Left lung (tissue), 4 donors: ENCODE measurements at regions not wholly inside any gene's neighbourhood (a gene's known extent, or its start where the extent isn't known, plus 50 kb on each side); places are given as distances from the start of the nearest gene placed in this dataset.

Experiments used
- ATAC-seq: fragments of 200-7000 bp; cut with Tn5 transposase; one replicate; pipeline ENCODE4 v1.9.1; 2020; ENCODE audit warnings: moderate library complexity
- DNase-seq, 4 donors: peaks; one replicate each; pipeline ENCODE4 v3.0.0-alpha.2; 2013 to 2020
- H3K27ac ChIP-seq, 2 donors: fragments of 200-600 bp; sonication (generic) in 1 of 2; one replicate each; pipeline versions ENCODE4 v1.5.0 to v1.8.0; 2020 to 2021
- H3K27me3 ChIP-seq, 2 donors: fragments of 200-600 bp; sonication (generic) in 1 of 2; one replicate each; pipeline versions ENCODE4 v1.5.0 to v1.8.0; 2020 to 2021
- H3K36me3 ChIP-seq, 2 donors: fragments of 200-600 bp; sonication (generic) in 1 of 2; one replicate each; pipeline versions ENCODE4 v1.5.0 to v1.8.0; 2020 to 2021
- H3K4me1 ChIP-seq, 2 donors: fragments of 200-600 bp; one replicate each; pipeline ENCODE4 v1.8.0; 2021
- H3K4me3 ChIP-seq, 2 donors: fragments of 200-600 bp; sonication (generic) in 1 of 2; one replicate each; pipeline versions ENCODE4 v1.5.0 to v1.8.0; 2020 to 2021; ENCODE audit warnings: mild to moderate bottlenecking in 1 of 2
- H3K9me3 ChIP-seq, 2 donors: fragments of 200-600 bp; sonication (generic) in 1 of 2; one replicate each; pipeline versions ENCODE4 v1.5.0 to v1.8.0; 2020 to 2021
- CTCF ChIP-seq, 2 donors: fragments of 200-600 bp; sonication (generic) in 1 of 2; IDR thresholded peaks; one replicate each; pipeline versions ENCODE4 v1.5.0 to v1.8.0; 2021; ENCODE audit warnings: antibody characterized with exemption in 2 of 2
- intact Hi-C, 2 donors: fragments of 100-400 bp; cut with DNase I; formaldehyde crosslinking; loops; one replicate each; pipeline versions ENCODE4 v1.11.2 to v1.14.2; 2022
- donor health status: DM: no; HTN: yes; CAD: no.
- donor health status: DM: no; HTN: no; CAD: no.

- no peak for ATAC-seq
- intact Hi-C loops, result no loop called here
- Histone ChIP-seq H3K36me3 (no peaks in the 10 kb centered on the region), H3K4me3 (no peak overlapping the region), H3K27ac (no peak overlapping the region), H3K9me3 (peaks cover 0 to 6% of the 10 kb centered on the region in 2 donors), H3K4me1 (no peaks in the 10 kb centered on the region), H3K27me3 (no peaks in the 10 kb centered on the region)
- no peak for DNase-seq
- no peak for TF ChIP-seq CTCF (IDR thresholded peaks at IDR 0.05)
These were observed 312.0 kb upstream of the ETAA1 start for GRCh38 chr2:67085146-67085545.

- DNase-seq, result no peak
- Histone ChIP-seq H3K9me3 (no peaks in the 10 kb centered on the region), H3K27me3 (no peaks in the 10 kb centered on the region), H3K4me1 (no peaks in the 10 kb centered on the region), H3K36me3 (no peaks in the 10 kb centered on the region), H3K27ac (no peak overlapping the region), H3K4me3 (no peak overlapping the region)
- intact Hi-C loops, result no loop called here
- no peak for ATAC-seq
- no peak for TF ChIP-seq CTCF (IDR thresholded peaks at IDR 0.05)
These were observed 305.5 kb upstream of the ETAA1 start for GRCh38 chr2:67091681-67092080.

GRCh38 chr2:67095121-67095520, 302.0 kb upstream of the ETAA1 start:
- DNase-seq (no peak), ATAC-seq (no peak)
- H3K27ac ChIP-seq, result no peak overlapping the region
- no peaks in the 10 kb centered on the region for H3K4me1 ChIP-seq
- H3K27me3 ChIP-seq, result no peaks in the 10 kb centered on the region
- no peaks in the 10 kb centered on the region for H3K9me3 ChIP-seq
- no peaks in the 10 kb centered on the region for H3K36me3 ChIP-seq
- intact Hi-C loops, result no loop called here
- TF ChIP-seq CTCF (IDR thresholded peaks at IDR 0.05), result no peak
- no peak overlapping the region for H3K4me3 ChIP-seq

- no peak overlapping the region for H3K4me3 ChIP-seq
- no peak overlapping the region for H3K27ac ChIP-seq
- no peaks in the 10 kb centered on the region for H3K9me3 ChIP-seq
- H3K27me3 ChIP-seq, result no peaks in the 10 kb centered on the region
- DNase-seq (no peak), ATAC-seq (no peak)
- H3K36me3 ChIP-seq, result no peaks in the 10 kb centered on the region
- no peaks in the 10 kb centered on the region for H3K4me1 ChIP-seq
- no peak for TF ChIP-seq CTCF (IDR thresholded peaks at IDR 0.05)
- intact Hi-C loops, result no loop called here
These were observed 300.2 kb upstream of the ETAA1 start for GRCh38 chr2:67096886-67097285.

GRCh38 chr2:67103157-67103556, 294.0 kb upstream of the ETAA1 start:
- intact Hi-C loops, result no loop called here
- no peak overlapping the region for H3K27ac ChIP-seq
- ATAC-seq (no peak), DNase-seq (no peak)
- H3K4me1 ChIP-seq, result no peaks in the 10 kb centered on the region
- H3K9me3 ChIP-seq, result peaks cover 0 to 32% of the 10 kb centered on the region in 2 donors
- H3K4me3 ChIP-seq, result no peak overlapping the region
- TF ChIP-seq CTCF (IDR thresholded peaks at IDR 0.05), result no peak
- no peaks in the 10 kb centered on the region for H3K36me3 ChIP-seq
- no peaks in the 10 kb centered on the region for H3K27me3 ChIP-seq
